CD14-positive monocyte (primary cell): ENCODE measurements at regions not wholly inside any gene's neighbourhood (a gene's known extent, or its start where the extent isn't known, plus 50 kb on each side); places are given as distances from the start of the nearest gene placed in this dataset.

Experiments used
- DNase-seq, 3 donors: peaks; one replicate each; pipeline ENCODE4 v3.0.0-alpha.2; 2011 to 2022
- H2AFZ ChIP-seq: 2 replicates; pipeline ENCODE4 v1.6.0; 2012; ENCODE audit warnings: mild to moderate bottlenecking, low read depth, low read length, inconsistent platforms; ENCODE audit not compliant: insufficient read depth, poor library complexity, severe bottlenecking
- H3K27ac ChIP-seq, 2 donors: 1 replicate in 1 of 2; 2 replicates in 1 of 2; pipeline ENCODE4 v1.5.1; 2012 to 2013; ENCODE audit warnings: low read length in 2 of 2, control low read depth in 1 of 2, inconsistent platforms in 1 of 2, low read depth in 1 of 2, mild to moderate bottlenecking in 1 of 2
- H3K27me3 ChIP-seq, 2 donors: one replicate each; pipeline versions ENCODE4 v1.6.0 to v1.6.1; 2011 to 2013; ENCODE audit warnings: low read length in 2 of 2; ENCODE audit not compliant: control insufficient read depth in 2 of 2, insufficient read depth in 2 of 2
- H3K36me3 ChIP-seq, 2 donors: replicated peaks in 1 of 2; 1 replicate in 1 of 2; 2 replicates in 1 of 2; pipeline versions ENCODE4 v1.5.1 to v1.6.1; 2012 to 2013; ENCODE audit warnings: low read length in 2 of 2, control low read depth in 1 of 2, inconsistent platforms in 1 of 2, mild to moderate bottlenecking in 1 of 2; ENCODE audit not compliant: insufficient read depth in 2 of 2, control insufficient read depth in 1 of 2
- H3K4me1 ChIP-seq, 2 donors: 1 replicate in 1 of 2; 2 replicates in 1 of 2; pipeline versions ENCODE4 v1.5.1 to v1.6.1; 2012 to 2013; ENCODE audit warnings: low read length in 2 of 2, control low read depth in 1 of 2, inconsistent platforms in 1 of 2, mild to moderate bottlenecking in 1 of 2, moderate library complexity in 1 of 2; ENCODE audit not compliant: insufficient read depth in 2 of 2, control insufficient read depth in 1 of 2
- H3K4me2 ChIP-seq: replicated peaks from 2 replicates; pipeline ENCODE3; 2012; ENCODE audit warnings: low read length, moderate library complexity, mild to moderate bottlenecking; ENCODE audit not compliant: poor library complexity, severe bottlenecking; ENCODE audit errors: extremely low read depth
- H3K4me3 ChIP-seq, 3 experiments: fragments of 200-600 bp in 1 of 3; sonication (generic) in 1 of 3; replicated peaks in 1 of 3; 1 replicate in 2 of 3; 2 replicates in 1 of 3; pipeline ENCODE4 v1.5.1; 2011 to 2013; ENCODE audit warnings: low read length in 3 of 3, mild to moderate bottlenecking in 3 of 3, control low read depth in 2 of 3, low read depth in 2 of 3, inconsistent platforms in 1 of 3, moderate library complexity in 1 of 3
- H3K79me2 ChIP-seq: 2 replicates; pipeline ENCODE4 v1.6.0; 2012; ENCODE audit warnings: mild to moderate bottlenecking, control low read depth, inconsistent platforms, low read length, moderate library complexity; ENCODE audit not compliant: insufficient read depth
- H3K9ac ChIP-seq: 2 replicates; pipeline ENCODE4 v1.6.0; 2017; ENCODE audit warnings: low read length, mild to moderate bottlenecking; ENCODE audit not compliant: insufficient read depth, poor library complexity, severe bottlenecking
- H3K9me3 ChIP-seq, 2 donors: replicated peaks in 1 of 2; 1 replicate in 1 of 2; 2 replicates in 1 of 2; pipeline versions ENCODE4 v1.5.1 to v1.6.1; 2012 to 2013; ENCODE audit warnings: low read length in 2 of 2, control low read depth in 1 of 2; ENCODE audit not compliant: control insufficient read depth in 1 of 2, insufficient read depth in 1 of 2
- H4K20me1 ChIP-seq: 2 replicates; pipeline ENCODE4 v1.6.0; 2012; ENCODE audit warnings: mild to moderate bottlenecking, low read length, control low read depth, moderate library complexity; ENCODE audit not compliant: insufficient read depth
- H3K27ac Mint-ChIP-seq, 7 donors: one replicate each; pipeline ENCODE4 v1.8.0; 2020; ENCODE audit warnings: mild to moderate bottlenecking in 7 of 7, mixed read lengths in 7 of 7, moderate library complexity in 6 of 7, inconsistent platforms in 2 of 7
- H3K27me3 Mint-ChIP-seq, 3 donors: one replicate each; pipeline ENCODE4 v1.8.0; 2021 to 2022; ENCODE audit warnings: low read depth in 3 of 3, mild to moderate bottlenecking in 3 of 3, mixed read lengths in 3 of 3, moderate library complexity in 3 of 3, inconsistent platforms in 1 of 3
- H3K36me3 Mint-ChIP-seq, 2 donors: one replicate each; pipeline ENCODE4 v1.8.0; 2020; ENCODE audit warnings: mixed read lengths in 2 of 2, inconsistent platforms in 1 of 2, mild to moderate bottlenecking in 1 of 2
- H3K4me1 Mint-ChIP-seq: one replicate; pipeline ENCODE4 v1.8.0; 2020; ENCODE audit warnings: mild to moderate bottlenecking, mixed read lengths
- H3K4me3 Mint-ChIP-seq, 2 donors: one replicate each; pipeline ENCODE4 v1.8.0; 2020; ENCODE audit warnings: mild to moderate bottlenecking in 2 of 2, mixed read lengths in 2 of 2, moderate library complexity in 1 of 2
- H3K9me3 Mint-ChIP-seq, 7 donors: one replicate each; pipeline ENCODE4 v1.8.0; 2020 to 2022; ENCODE audit warnings: mixed read lengths in 7 of 7, mild to moderate bottlenecking in 6 of 7, moderate library complexity in 6 of 7, inconsistent platforms in 2 of 7
- CTCF ChIP-seq: fragments of 200-600 bp; IDR thresholded peaks from one replicate; pipeline ENCODE4 v1.8.0; 2022; ENCODE audit warnings: antibody characterized with exemption, mild to moderate bottlenecking
- WGBS: methylation state at CpG from one replicate; pipeline ENCODE4 v1.1.5; 2013; ENCODE audit warnings: missing lambda C conversion rate; ENCODE audit not compliant: insufficient coverage; 5-methylcytosine and 5-hydroxymethylcytosine counted together
- intact Hi-C, 2 donors: fragments of 100-400 bp; cut with micrococcal nuclease; formaldehyde crosslinking; loops; one replicate each; pipeline versions ENCODE4 v1.15.0 to v1.15.1; 2023

- H3K27ac ChIP-seq, result no peak overlapping the region
- H3K9me3 Mint-ChIP-seq, result peaks cover 4 to 19% (median 6%) of the 10 kb centered on the region in 7 donors
- peaks cover 12 to 28% of the 10 kb centered on the region in 2 donors for H3K9me3 ChIP-seq
- H3K27me3 Mint-ChIP-seq, result no peaks in the 10 kb centered on the region
- no peak overlapping the region for H3K4me3 Mint-ChIP-seq
- no peak overlapping the region for H3K4me3 ChIP-seq
- no peak overlapping the region for H3K27ac Mint-ChIP-seq
- 87% methylated on average over 3 of the region's 3 CpGs for WGBS
- intact Hi-C loops, result no loop called here
- no peak overlapping the region for H3K4me2 ChIP-seq
- no peak overlapping the region for H3K9ac ChIP-seq
- no peaks in the 10 kb centered on the region for H3K36me3 ChIP-seq
- DNase-seq, result no peak
- H3K36me3 Mint-ChIP-seq, result no peaks in the 10 kb centered on the region
- no peaks in the 10 kb centered on the region for H3K27me3 ChIP-seq
- H3K79me2 ChIP-seq, result no peaks in the 10 kb centered on the region
- no peaks in the 10 kb centered on the region for H3K4me1 Mint-ChIP-seq
- no peak overlapping the region for H2AFZ ChIP-seq
- TF ChIP-seq CTCF, result no peak
- no peaks in the 10 kb centered on the region for H3K4me1 ChIP-seq
- H4K20me1 ChIP-seq, result no peaks in the 10 kb centered on the region
Measured at GRCh38 chr13:22320991-22321390, 650.1 kb downstream of the FGF9 start.

- H4K20me1 ChIP-seq, result no peaks in the 10 kb centered on the region
- no peaks in the 10 kb centered on the region for H3K4me1 Mint-ChIP-seq
- no peaks in the 10 kb centered on the region for H3K27me3 Mint-ChIP-seq
- peaks cover under 1 to 2% of the 10 kb centered on the region in 2 donors for H3K9me3 ChIP-seq
- H3K4me2 ChIP-seq, result no peak overlapping the region
- no peak overlapping the region for H3K4me3 Mint-ChIP-seq
- no peak for TF ChIP-seq CTCF
- H3K27me3 ChIP-seq, result no peaks in the 10 kb centered on the region
- no peak overlapping the region for H2AFZ ChIP-seq
- intact Hi-C loops, result no loop called here
- H3K79me2 ChIP-seq, result no peaks in the 10 kb centered on the region
- peaks cover 0 to 11% (median 3%) of the 10 kb centered on the region in 7 donors for H3K9me3 Mint-ChIP-seq
- H3K27ac ChIP-seq, result no peak overlapping the region
- no peaks in the 10 kb centered on the region for H3K36me3 ChIP-seq
- DNase-seq, result no peak
- no peak overlapping the region for H3K27ac Mint-ChIP-seq
- no peaks in the 10 kb centered on the region for H3K36me3 Mint-ChIP-seq
- no peak overlapping the region for H3K4me3 ChIP-seq
- 90% methylated on average over 2 of the region's 3 CpGs for WGBS
- no peaks in the 10 kb centered on the region for H3K4me1 ChIP-seq
- no peak overlapping the region for H3K9ac ChIP-seq
Measured at GRCh38 chr13:22325761-22326160, 654.9 kb downstream of the FGF9 start.
